Neural cell (in vitro differentiated cells): ENCODE measurements at regions not wholly inside any gene's neighbourhood (a gene's known extent, or its start where the extent isn't known, plus 50 kb on each side); places are given as distances from the start of the nearest gene placed in this dataset.

Experiments
- TAF1 ChIP-seq: IDR thresholded peaks from 2 replicates; pipeline ENCODE4 v1.6.1; 2012; ENCODE audit warnings: low read depth
- TF ChIP-seq, protein P1 (sequence below): fragments of 450-650 bp; IDR thresholded peaks from 2 replicates; pipeline ENCODE4 v1.5.1; 2014; ENCODE audit warnings: antibody characterized with exemption, mild to moderate bottlenecking, moderate library complexity; ENCODE audit not compliant: poor library complexity, severe bottlenecking

DNA sequence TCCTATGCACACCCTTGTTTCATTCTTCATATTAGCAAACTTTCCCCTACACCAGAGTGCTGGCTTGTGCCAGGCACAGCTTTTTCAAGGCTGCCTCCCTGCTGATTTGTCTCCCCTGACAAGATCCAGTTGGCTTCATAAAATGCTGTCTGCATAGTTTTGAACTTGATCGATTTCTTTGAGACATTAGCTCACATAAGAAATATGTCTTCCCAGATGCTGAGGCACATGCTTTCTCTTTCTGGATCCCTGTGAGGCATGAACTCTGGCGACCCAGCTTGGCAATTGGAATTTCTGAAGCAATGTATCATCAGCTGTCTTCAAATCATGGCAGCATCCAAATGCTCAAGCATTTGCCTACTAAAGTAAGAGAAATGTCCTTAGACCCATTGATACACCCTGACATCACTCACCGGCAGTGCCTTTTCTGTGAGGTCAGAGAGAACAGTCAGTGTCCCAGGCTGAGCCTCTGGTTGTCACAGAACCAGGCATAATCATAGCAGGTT, 616.4 kb upstream of the GHITM start:
- TF ChIP-seq TAF1: no peak
- TF ChIP-seq, protein P1, sequence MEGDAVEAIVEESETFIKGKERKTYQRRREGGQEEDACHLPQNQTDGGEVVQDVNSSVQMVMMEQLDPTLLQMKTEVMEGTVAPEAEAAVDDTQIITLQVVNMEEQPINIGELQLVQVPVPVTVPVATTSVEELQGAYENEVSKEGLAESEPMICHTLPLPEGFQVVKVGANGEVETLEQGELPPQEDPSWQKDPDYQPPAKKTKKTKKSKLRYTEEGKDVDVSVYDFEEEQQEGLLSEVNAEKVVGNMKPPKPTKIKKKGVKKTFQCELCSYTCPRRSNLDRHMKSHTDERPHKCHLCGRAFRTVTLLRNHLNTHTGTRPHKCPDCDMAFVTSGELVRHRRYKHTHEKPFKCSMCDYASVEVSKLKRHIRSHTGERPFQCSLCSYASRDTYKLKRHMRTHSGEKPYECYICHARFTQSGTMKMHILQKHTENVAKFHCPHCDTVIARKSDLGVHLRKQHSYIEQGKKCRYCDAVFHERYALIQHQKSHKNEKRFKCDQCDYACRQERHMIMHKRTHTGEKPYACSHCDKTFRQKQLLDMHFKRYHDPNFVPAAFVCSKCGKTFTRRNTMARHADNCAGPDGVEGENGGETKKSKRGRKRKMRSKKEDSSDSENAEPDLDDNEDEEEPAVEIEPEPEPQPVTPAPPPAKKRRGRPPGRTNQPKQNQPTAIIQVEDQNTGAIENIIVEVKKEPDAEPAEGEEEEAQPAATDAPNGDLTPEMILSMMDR: no peak
